ENCODE measurements at regions not wholly inside any gene's neighbourhood (a gene's known extent, or its start where the extent isn't known, plus 50 kb on each side); places are given as distances from the start of the nearest gene placed in this dataset.

DNA sequence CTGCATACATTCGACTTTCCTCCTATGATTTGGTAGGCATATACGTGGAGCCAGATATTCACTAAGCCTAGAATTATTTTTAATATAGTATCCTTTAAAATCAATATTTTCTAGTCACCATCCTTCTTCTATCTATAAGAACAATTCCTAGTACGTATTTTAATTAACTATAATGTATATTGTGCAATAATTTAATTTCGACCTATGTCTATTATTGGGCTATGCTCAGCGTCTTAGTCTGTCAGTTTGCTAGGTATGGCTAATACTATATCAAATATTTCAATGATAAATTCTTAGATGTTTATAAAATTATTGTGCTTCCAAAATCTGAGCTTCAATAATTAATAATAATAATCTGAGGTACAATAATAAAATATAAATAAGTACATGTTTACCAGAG lies 705.3 kb downstream of the PRELID2 start:
- in situ Hi-C loops (cut with HindIII; ENCODE audit: low pct_unique_long_range_greater_than_20kb, low sequenced_read_pairs): no loop called here
- DNase-seq (ENCODE audit: low read depth): no peak

DNA sequence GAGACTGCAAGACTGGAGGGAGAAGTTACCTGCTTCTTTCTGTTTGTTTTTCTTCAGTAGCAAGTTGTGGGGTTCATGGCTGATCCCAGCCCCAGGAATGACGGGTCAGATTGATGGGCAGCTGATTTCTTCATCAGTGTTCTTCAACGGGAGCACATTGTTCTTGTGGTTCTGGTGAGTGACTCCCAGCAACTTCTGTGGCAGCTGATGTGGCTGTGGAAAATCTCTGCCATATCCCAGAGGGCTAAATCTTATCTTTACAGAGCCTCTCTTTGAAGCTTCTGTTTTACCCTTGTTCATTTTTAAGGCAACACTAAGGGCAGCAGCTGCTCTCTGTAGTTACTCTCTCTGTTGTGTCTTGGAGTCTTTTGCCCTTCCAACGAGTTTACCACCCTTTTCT lies 710.3 kb downstream of the PRELID2 start:
- in situ Hi-C loops (cut with HindIII; ENCODE audit: low pct_unique_long_range_greater_than_20kb, low sequenced_read_pairs): no loop called here
- DNase-seq (ENCODE audit: low read depth): no peak

DNA sequence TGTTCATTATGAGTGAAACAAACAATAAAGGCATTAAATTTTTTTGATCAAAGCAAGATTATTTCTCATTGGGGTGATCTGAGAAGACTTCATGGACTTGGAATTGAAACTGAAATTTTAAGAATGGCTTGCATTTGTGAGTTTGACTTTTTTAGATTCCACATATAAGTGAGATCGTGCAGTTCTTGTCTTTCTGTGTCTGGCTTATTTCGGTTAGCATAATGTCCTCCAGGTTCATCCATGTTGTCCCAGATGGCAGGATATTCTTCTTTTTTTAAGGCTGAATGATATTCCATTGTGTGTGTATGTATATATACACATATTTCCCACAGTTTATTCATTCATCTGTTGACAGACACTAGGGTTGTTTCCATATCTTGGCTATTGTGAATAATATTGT lies 716.5 kb downstream of the PRELID2 start:
- no peak for DNase-seq (ENCODE audit: low read depth)
- in situ Hi-C loops (cut with HindIII; ENCODE audit: low pct_unique_long_range_greater_than_20kb, low sequenced_read_pairs): no loop called here

DNA sequence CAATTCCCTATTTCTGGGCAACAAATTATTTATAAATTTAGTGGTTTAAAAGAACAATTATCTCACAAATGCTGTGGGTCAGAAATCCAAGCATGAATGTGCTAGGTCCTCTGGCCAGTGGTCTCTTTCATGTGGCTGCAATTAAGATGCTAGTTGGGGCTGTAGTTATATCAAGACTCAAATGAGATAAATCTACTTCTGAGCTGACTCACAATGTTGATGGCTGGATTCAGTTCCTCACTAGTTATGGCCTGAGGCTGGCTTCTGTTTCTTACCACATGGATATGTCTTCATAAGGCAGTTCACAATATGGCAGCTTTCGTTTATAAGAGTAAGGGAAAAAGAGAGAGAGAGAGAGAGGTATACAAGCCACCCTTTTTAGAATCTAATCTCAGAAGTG lies 717.0 kb downstream of the PRELID2 start:
- in situ Hi-C loops (cut with HindIII; ENCODE audit: low pct_unique_long_range_greater_than_20kb, low sequenced_read_pairs): no loop called here
- DNase-seq (ENCODE audit: low read depth): no peak

DNA sequence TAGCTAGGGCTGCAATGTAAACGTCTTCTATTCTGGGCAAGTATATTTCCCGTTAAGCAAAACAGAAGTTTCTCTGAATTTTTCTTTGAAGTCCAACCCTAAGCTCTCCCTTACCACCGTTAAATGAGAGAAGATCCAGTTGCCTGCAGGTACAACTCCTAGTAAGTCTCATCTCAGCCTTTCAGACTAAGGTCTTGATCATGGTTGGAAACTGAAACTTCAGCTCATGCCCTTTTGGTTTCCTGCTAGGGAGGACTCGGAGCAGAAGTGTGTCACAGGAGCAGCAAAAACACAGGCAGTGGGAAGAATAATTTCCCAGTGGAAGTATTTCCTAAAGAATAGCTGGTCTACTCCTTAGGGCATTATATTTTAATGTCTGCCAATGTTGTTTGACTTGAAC lies 717.9 kb downstream of the PRELID2 start:
- in situ Hi-C loops (cut with HindIII; ENCODE audit: low pct_unique_long_range_greater_than_20kb, low sequenced_read_pairs): no loop called here
- DNase-seq (ENCODE audit: low read depth): no peak

DNA sequence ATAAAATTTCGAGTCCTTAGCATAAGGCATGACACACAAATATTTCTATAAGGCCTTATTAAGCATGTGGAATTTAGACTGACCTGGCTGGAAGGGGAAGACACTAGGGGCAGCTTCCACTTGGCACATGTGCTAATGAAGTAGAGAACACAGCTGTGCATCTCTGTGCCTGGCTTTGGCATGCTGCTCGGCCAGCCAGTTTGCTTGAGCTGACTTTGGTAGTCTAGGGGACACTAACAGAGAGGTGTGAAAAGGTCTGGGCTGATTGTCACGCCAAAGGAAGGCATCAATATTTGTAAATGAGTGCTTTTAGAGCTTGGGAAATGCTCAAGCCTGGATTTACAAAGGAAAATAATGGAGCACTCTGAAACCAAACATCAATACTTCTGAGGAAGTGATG lies 723.7 kb downstream of the PRELID2 start:
- in situ Hi-C loops (cut with HindIII; ENCODE audit: low pct_unique_long_range_greater_than_20kb, low sequenced_read_pairs): no loop called here
- no peak for DNase-seq (ENCODE audit: low read depth)

DNA sequence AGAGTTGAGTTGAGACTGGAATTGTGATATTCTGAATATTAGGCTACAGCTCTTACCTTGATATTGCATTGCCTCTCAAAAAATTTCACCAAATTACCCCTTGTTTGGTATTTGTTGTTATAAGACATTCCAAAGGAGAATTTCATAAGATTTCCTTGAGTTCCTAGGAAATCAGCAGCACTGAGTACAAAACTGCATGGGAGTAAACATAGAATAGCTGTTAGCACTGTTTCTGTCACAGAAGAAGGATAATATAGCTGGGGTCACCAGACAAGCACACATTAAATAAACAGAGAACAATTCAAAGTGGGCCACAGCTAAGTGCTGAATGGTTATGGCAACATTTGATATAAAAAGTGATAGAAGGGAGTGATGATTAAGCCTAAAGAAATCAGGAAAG lies 724.3 kb downstream of the PRELID2 start:
- in situ Hi-C loops (cut with HindIII; ENCODE audit: low pct_unique_long_range_greater_than_20kb, low sequenced_read_pairs): no loop called here
- DNase-seq (ENCODE audit: low read depth): no peak

DNA sequence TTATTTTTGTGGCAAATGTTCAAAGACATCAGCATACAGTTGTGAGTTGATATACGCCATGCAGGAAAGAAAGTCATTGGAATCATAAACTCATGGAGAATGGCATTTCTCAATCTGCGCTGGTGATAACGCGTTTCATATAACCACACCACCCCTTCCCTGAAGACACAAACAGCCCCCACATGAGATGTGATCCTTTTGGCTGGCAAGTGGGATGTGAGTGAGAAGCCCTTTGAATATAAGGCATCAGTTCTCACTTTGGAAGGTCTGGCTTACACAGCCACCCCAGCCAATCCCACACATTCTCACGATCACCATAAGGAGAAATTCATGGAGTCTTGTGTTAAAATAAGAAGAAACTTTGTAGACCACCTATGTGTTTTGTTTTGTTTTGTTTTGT lies 725.0 kb downstream of the PRELID2 start:
- DNase-seq (ENCODE audit: low read depth): no peak
- in situ Hi-C loops (cut with HindIII; ENCODE audit: low pct_unique_long_range_greater_than_20kb, low sequenced_read_pairs): no loop called here

DNA sequence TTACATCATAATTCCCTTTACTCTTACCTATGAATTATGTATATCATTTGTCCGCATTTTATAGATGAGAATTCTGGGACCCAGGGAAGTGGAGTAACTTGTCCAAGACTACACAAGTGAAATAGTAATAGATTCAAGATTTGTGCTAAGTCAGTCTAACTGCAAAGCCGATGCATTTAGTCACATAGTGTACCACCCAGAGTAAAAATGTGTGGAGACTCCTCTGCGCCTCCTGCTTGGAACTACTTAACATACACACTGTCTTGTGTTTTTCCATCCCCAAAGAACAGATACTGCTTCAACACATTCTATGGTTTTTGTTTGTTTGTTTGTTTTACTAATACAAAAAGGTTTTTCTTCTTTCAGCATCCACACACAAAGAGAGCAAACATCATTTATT lies 729.8 kb downstream of the PRELID2 start:
- DNase-seq (ENCODE audit: low read depth): no peak
- in situ Hi-C loops (cut with HindIII; ENCODE audit: low pct_unique_long_range_greater_than_20kb, low sequenced_read_pairs): no loop called here

DNA sequence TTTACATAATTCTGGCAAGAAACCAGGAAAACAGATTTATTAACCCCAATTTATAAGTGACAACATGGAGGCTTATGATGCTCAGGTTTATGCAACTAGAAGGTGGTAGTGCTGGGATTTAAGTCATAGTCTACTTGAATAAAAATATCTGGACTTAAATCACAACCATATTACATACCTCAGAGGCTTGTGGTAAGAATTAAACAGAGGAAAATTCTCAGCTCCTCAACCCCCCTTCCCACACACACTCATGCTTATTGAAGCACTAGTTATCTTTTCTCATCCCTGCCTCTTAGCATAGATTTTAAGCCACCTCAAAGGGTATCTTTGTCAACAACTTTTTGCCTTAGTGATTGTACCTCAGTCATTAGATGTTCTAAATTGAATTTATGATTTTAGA lies 731.0 kb downstream of the PRELID2 start:
- in situ Hi-C loops (cut with HindIII; ENCODE audit: low pct_unique_long_range_greater_than_20kb, low sequenced_read_pairs): no loop called here

DNA sequence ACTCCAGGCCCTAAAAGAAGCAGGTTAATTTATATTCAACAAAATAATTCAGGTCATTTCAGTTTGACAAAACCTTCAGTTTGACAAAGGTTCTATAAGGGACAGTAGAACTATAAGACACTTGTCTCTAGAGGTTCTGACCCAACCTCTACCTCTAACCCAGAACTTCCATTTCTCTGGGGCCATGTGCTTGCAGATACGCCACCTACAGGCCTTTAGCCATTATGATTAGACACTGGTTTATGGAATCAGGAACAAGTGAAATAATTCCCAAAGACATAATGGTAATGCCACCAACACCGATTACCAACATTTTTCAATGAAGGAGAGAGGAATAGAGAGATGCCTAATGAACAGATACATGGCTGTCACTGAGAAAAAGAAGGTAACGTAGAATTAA lies 733.9 kb downstream of the PRELID2 start:
- no peak for DNase-seq (ENCODE audit: low read depth)
- in situ Hi-C loops (cut with HindIII; ENCODE audit: low pct_unique_long_range_greater_than_20kb, low sequenced_read_pairs): no loop called here

More for the DNA sequence above, 731.0 kb downstream of the PRELID2 start:
- no peak for DNase-seq (ENCODE audit: low read depth)

DNA sequence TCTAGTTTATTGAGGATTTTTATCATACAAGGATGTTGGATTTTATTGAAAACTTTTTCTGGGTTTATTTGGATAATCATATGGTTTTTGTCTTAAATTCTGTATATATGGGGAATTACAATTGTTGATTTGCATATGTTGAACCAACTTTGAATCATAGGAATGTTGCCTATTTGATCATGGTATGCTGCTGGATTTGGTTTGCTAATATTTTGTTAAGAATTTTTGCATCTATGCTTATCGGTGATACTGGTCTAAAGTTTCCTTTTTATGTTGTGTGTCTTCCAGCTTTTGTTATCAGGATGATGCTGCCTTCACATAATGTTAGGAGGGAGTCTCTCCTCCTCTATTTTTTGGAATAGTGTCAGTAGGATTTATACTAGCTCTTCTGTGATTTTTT lies 745.0 kb downstream of the PRELID2 start:
- no peak for DNase-seq (ENCODE audit: low read depth)
- in situ Hi-C loops (cut with HindIII; ENCODE audit: low pct_unique_long_range_greater_than_20kb, low sequenced_read_pairs): no loop called here

DNA sequence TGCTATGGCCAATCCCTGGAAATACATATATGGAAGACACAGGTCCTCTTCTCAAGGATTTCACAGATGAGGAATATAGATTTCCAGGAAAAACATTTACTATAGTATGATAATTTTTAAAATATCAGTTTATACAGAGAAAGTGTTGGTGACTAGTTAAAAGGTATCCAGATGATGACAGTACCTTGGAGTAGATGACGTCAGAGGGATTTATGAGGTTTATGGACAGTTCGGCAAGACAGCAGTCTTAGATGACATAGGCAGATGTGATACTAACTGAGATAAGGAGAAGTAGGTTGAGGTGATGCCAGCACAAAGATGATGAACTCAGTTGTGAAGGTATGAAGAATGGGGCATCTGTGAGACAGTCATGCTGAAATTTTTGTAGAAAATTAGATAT lies 750.3 kb downstream of the PRELID2 start:
- DNase-seq (ENCODE audit: low read depth): no peak
- in situ Hi-C loops (cut with HindIII; ENCODE audit: low pct_unique_long_range_greater_than_20kb, low sequenced_read_pairs): no loop called here

DNA sequence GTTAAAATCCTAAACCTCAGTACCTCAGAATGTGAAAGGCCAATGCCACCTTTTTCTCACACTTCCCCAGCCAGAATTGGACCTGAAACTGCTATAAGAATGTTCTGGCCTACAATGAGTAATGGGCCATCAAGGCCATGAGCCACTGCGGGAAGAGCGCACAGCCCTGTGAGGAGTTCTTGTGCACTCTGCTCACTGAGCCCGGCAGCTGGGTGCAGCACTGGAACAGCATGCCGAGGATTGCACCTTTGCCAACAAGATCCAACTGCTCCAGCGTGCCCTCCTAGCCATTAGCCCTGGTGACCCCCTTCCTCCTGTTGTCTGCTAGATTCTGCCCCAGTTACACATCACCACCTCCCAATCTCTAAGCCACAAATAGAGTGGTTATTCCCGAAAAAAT lies 758.1 kb downstream of the PRELID2 start:
- no peak for DNase-seq (ENCODE audit: low read depth)
- in situ Hi-C loops (cut with HindIII; ENCODE audit: low pct_unique_long_range_greater_than_20kb, low sequenced_read_pairs): no loop called here

DNA sequence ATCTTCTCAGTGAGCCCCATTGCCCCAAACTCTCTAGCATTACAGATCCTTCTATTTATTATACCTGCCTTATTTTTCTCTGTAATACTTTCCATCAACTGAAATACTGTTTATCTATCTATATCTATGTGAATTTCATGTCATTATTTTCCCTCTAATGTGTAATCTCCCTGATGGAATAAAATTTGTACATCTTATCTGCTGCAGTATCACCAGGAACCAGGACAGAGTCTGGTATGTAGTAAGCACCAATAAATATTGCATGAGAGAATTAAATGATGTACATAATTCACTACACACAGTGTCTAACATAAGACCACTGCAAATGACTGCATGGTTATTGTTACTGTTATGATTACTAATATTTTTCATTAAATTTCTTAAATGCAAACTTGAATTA lies 759.1 kb downstream of the PRELID2 start:
- DNase-seq (ENCODE audit: low read depth): no peak
- in situ Hi-C loops (cut with HindIII; ENCODE audit: low pct_unique_long_range_greater_than_20kb, low sequenced_read_pairs): no loop called here

DNA sequence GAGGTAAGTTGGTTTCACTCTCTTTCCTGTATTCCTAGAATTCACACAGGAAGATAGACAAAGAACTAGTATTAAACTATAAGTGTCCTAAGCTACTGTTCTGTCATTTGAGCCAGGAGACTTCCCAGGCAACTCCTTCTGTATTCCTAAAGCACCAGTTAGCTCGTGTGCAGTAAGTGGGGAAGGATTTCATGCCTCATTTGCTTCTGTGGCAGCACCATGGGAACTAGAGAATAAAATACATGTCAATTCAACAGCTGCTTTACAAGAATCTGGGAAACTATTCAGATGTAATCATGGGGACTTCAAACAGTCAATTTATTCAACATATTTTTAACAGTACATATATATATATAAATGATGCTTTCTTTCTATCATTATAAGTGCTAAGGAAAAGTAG lies 762.3 kb downstream of the PRELID2 start:
- DNase-seq (ENCODE audit: low read depth): peak; percentile 5
- in situ Hi-C loops (cut with HindIII; ENCODE audit: low pct_unique_long_range_greater_than_20kb, low sequenced_read_pairs): no loop called here

DNA sequence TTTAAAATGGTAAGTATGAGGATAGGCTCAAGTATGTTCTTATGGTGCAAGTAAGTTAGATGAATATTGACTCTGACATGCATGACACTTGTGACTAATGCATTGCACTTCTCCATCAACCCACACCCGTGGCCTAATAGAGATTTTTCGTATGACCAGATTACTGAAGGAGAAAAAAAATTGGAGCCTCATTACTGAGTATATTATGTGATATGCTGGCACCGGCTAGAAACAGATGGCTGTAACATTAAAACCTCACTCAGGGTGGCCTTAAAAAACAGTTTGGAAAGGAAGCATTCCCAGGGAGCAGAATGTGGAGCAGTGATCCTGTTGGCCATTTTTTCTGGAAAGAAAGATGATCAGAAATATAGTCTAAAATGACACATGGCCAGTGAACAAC lies 766.4 kb downstream of the PRELID2 start:
- in situ Hi-C loops (cut with HindIII; ENCODE audit: low pct_unique_long_range_greater_than_20kb, low sequenced_read_pairs): no loop called here
- DNase-seq (ENCODE audit: low read depth): no peak

DNA sequence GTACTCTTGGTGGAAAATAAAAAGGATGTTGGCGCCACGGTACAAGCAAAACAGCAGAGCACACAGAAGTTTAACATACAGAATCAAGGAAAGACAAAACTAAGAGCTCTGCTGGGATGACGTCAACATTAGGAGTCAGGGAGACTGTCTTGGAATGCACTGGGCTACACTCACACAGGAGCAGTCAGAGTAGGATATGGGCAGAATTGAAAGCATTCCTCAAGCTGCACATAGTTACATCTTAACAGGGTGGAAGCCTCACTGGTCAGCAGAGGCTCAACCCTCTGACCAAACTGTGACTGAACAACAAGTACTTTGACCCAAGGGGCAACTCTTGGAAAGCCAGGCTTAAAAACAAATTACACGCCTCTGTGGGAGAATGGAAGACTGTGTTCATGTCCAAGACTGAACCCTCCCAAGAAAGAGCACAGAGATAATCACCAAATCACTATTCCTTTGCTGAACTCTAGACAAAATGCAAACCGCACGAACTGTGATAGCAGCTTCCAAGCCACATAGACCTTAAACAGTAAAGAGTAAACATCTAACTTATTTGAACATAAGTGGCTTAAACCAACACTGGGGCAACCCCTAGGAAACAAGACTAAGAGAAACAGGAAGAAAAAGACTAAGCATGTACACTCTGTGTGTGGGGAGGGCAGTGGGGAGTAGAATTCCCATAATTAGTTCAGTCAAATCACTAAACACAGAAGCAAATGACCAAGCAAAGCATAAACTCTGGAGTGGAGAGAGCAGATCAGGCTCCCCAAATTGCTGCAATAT lies 772.7 kb downstream of the PRELID2 start:
- in situ Hi-C loops (cut with HindIII; ENCODE audit: low pct_unique_long_range_greater_than_20kb, low sequenced_read_pairs): no loop called here
- DNase-seq (ENCODE audit: low read depth): no peak

DNA sequence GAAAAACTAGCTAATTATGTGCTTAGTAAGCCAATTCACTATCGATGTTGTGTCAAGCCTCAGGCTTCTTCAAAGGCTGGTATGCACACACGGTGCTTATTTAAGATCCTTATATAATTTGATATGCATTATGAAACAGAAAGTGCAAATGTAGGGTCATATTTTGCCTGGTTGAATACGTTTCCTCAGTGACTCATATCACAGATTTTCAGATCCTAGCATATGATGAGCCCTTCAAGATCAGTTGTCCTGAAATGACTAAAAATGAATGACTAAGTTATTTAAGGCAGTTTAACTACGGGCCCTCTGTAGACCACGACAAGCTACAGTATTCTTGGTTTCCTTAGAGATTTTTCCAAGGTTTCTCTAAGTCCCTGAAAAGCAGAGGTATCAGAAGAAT lies 778.3 kb downstream of the PRELID2 start:
- in situ Hi-C loops (cut with HindIII; ENCODE audit: low pct_unique_long_range_greater_than_20kb, low sequenced_read_pairs): no loop called here
- DNase-seq (ENCODE audit: low read depth): peak; percentile 2

DNA sequence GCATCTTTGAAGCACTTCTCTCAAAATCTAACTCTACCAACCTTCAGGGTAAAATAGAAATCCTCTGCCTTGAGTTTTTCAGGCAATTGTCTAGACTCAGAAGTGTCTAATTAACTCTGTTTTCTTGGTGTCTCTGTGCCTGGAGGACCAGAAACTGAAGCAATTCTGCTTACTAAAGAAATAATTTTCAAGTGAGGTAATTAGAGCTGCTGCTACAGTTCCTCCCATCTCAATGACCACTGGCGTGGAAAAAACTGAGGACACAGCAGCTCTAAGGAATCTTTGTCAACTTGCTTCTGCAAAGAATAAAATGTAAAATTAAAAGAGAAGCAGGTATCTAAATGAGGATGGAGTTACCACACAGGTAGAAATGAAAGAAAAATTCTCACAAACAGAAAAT lies 785.0 kb downstream of the PRELID2 start:
- in situ Hi-C loops (cut with HindIII; ENCODE audit: low pct_unique_long_range_greater_than_20kb, low sequenced_read_pairs): no loop called here
- no peak for DNase-seq (ENCODE audit: low read depth)

DNA sequence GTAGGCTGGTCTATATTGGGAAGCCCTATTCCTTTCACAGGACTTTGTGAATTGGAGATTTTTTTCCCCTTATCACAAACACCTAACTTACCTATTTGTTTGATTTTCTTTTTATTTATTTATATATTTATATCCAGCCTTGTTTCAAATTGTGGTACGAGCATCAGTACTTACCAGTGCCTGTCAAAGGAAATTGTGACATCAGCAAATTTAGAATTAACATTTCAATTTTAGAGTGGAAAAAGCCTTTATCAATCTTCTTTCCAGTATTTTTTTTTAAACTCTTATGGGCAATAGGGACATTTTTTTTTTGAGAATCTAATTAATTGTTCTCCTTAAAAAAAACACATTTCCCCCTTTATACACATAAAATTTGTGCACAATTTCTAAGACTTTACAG lies 790.2 kb downstream of the PRELID2 start:
- no peak for DNase-seq (ENCODE audit: low read depth)
- in situ Hi-C loops (cut with HindIII; ENCODE audit: low pct_unique_long_range_greater_than_20kb, low sequenced_read_pairs): no loop called here
